ENCODE measurements at regions not wholly inside any gene's neighbourhood (a gene's known extent, or its start where the extent isn't known, plus 50 kb on each side); places are given as distances from the start of the nearest gene placed in this dataset.

DNA sequence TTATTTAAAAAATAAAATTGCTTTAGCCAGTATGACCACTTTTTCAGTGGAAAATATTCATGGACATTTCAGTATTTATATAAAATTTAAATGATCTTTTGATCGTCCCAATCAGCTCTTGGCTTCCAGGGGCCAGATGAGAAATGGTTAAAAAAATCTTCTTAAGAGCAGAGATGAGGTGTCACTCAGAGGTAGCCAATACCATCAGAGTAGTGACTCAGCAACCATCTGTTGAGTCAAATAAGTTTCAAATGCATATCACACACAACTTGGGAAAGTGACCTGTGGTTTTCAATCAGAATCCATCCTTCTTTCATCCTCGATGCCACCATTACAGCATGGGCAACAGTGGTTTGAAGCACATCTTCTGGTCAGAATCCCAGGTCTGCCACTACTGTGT, 958.8 kb upstream of the NR2F2 start:
- Histone ChIP-seq H3K4me1 (ENCODE audit: insufficient read depth, low read length, poor library complexity, severe bottlenecking) (no peaks in the 10 kb centered on the region), H3K79me2 (ENCODE audit: insufficient read depth, low read length) (no peaks in the 10 kb centered on the region), H4K20me1 (ENCODE audit: insufficient read depth, low read length, poor library complexity, severe bottlenecking) (no peaks in the 10 kb centered on the region), H3K27me3 (ENCODE audit: insufficient read depth, low read length, poor library complexity, severe bottlenecking) (no peaks in the 10 kb centered on the region), H3K36me3 (ENCODE audit: insufficient read depth, low read length) (no peaks in the 10 kb centered on the region), H3F3A (ENCODE audit: low read depth) (no peaks in the 10 kb centered on the region), H2AFZ (ENCODE audit: low read length) (no peak overlapping the region), H3K4me3 (ENCODE audit: low read length, poor library complexity, severe bottlenecking) (no peak overlapping the region), H3K9ac (ENCODE audit: low read depth, low read length, poor library complexity, severe bottlenecking) (no peak overlapping the region), H3K4me2 (ENCODE audit: low read depth, low read length, poor library complexity, severe bottlenecking) (no peak overlapping the region), H3K9me2 (replicated peaks; ENCODE audit: low read depth, low read length) (no peaks in the 10 kb centered on the region), H3K9me3 (ENCODE audit: insufficient read depth, low read depth, low read length) (no peaks in the 10 kb centered on the region)
- TF ChIP-seq, protein P1, sequence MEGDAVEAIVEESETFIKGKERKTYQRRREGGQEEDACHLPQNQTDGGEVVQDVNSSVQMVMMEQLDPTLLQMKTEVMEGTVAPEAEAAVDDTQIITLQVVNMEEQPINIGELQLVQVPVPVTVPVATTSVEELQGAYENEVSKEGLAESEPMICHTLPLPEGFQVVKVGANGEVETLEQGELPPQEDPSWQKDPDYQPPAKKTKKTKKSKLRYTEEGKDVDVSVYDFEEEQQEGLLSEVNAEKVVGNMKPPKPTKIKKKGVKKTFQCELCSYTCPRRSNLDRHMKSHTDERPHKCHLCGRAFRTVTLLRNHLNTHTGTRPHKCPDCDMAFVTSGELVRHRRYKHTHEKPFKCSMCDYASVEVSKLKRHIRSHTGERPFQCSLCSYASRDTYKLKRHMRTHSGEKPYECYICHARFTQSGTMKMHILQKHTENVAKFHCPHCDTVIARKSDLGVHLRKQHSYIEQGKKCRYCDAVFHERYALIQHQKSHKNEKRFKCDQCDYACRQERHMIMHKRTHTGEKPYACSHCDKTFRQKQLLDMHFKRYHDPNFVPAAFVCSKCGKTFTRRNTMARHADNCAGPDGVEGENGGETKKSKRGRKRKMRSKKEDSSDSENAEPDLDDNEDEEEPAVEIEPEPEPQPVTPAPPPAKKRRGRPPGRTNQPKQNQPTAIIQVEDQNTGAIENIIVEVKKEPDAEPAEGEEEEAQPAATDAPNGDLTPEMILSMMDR (conservative IDR thresholded peaks at IDR 0.05; ENCODE audit: low read length): no peak
- no peak for TF ChIP-seq EZH2phosphoT487 (IDR thresholded peaks at IDR 0.05; ENCODE audit: borderline replicate concordance)

DNA sequence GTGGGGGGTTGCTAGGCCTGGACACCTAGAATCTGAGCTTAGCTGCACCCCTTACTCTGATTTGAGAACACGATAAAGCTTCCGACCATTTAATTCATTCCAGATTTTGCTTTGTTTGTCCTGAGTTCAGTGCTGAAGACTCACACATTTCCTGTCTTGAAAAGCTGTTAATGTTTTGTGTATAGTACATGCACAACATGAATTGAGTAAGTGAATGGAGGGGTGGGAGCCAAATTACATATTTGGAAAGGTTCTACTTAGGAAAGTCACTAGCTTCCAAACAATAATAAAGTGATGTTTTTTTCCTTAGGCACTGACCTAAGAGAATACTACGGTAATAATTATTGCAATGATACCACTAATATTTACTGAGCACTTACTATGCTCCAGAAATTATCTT, 955.2 kb upstream of the NR2F2 start:
- H2AFZ ChIP-seq (ENCODE audit: low read length): no peak overlapping the region
- no peak overlapping the region for H3K4me2 ChIP-seq (ENCODE audit: low read depth, low read length, poor library complexity, severe bottlenecking)
- no peaks in the 10 kb centered on the region for H4K20me1 ChIP-seq (ENCODE audit: insufficient read depth, low read length, poor library complexity, severe bottlenecking)
- TF ChIP-seq EZH2phosphoT487 (IDR thresholded peaks at IDR 0.05; ENCODE audit: borderline replicate concordance): no peak
- TF ChIP-seq, protein P1 (conservative IDR thresholded peaks at IDR 0.05; ENCODE audit: low read length): no peak
- H3K36me3 ChIP-seq (ENCODE audit: insufficient read depth, low read length): no peaks in the 10 kb centered on the region
- H3K4me1 ChIP-seq (ENCODE audit: insufficient read depth, low read length, poor library complexity, severe bottlenecking): no peaks in the 10 kb centered on the region
- no peaks in the 10 kb centered on the region for H3K9me2 ChIP-seq (replicated peaks; ENCODE audit: low read depth, low read length)
- no peak overlapping the region for H3K4me3 ChIP-seq (ENCODE audit: low read length, poor library complexity, severe bottlenecking)
- H3F3A ChIP-seq (ENCODE audit: low read depth): no peaks in the 10 kb centered on the region
- no peaks in the 10 kb centered on the region for H3K79me2 ChIP-seq (ENCODE audit: insufficient read depth, low read length)
- no peak overlapping the region for H3K9ac ChIP-seq (ENCODE audit: low read depth, low read length, poor library complexity, severe bottlenecking)
- no peaks in the 10 kb centered on the region for H3K9me3 ChIP-seq (ENCODE audit: insufficient read depth, low read depth, low read length)
- H3K27me3 ChIP-seq (ENCODE audit: insufficient read depth, low read length, poor library complexity, severe bottlenecking): no peaks in the 10 kb centered on the region

DNA sequence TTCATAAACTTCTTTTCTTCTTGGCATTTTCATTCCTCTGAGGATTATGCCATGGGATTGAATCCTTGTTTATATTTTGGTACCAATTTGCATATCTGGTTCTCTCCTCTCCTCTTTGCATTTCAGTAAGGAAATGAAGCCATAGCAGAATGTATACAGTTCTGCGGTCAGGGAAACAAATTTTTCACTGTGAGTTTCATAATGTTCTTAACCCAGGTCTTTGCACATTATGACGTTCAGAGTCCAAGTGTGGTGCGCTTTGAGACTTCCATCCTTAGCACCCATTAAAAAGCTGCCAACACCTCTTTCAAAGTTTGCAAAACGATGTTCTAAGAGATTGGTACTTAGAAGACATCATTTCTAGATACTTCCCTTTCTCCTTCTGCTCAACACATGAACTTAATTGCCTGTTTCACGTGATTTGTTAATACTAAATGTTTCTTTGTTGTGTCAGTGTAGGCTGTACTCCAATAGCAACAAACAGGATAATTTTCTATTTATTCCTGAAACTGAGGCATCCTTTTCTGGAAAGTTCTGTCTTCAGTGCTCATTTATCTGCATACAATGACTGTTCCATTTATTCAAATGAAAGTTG, 953.1 kb upstream of the NR2F2 start:
- Histone ChIP-seq H3K36me3 (ENCODE audit: insufficient read depth, low read length) (no peaks in the 10 kb centered on the region), H3K9ac (ENCODE audit: low read depth, low read length, poor library complexity, severe bottlenecking) (no peak overlapping the region)

More for the DNA sequence above, 953.1 kb upstream of the NR2F2 start:
- no peaks in the 10 kb centered on the region for H3K9me2 ChIP-seq (replicated peaks; ENCODE audit: low read depth, low read length)
- H3K79me2 ChIP-seq (ENCODE audit: insufficient read depth, low read length): no peaks in the 10 kb centered on the region
- H3K4me3 ChIP-seq (ENCODE audit: low read length, poor library complexity, severe bottlenecking): no peak overlapping the region
- H2AFZ ChIP-seq (ENCODE audit: low read length): no peak overlapping the region
- TF ChIP-seq, protein P1 (conservative IDR thresholded peaks at IDR 0.05; ENCODE audit: low read length): no peak
- TF ChIP-seq EZH2phosphoT487 (IDR thresholded peaks at IDR 0.05; ENCODE audit: borderline replicate concordance): no peak
- H3K27me3 ChIP-seq (ENCODE audit: insufficient read depth, low read length, poor library complexity, severe bottlenecking): no peaks in the 10 kb centered on the region
- H3K9me3 ChIP-seq (ENCODE audit: insufficient read depth, low read depth, low read length): no peaks in the 10 kb centered on the region
- no peak overlapping the region for H3K4me2 ChIP-seq (ENCODE audit: low read depth, low read length, poor library complexity, severe bottlenecking)
- H3K4me1 ChIP-seq (ENCODE audit: insufficient read depth, low read length, poor library complexity, severe bottlenecking): no peaks in the 10 kb centered on the region
- no peaks in the 10 kb centered on the region for H3F3A ChIP-seq (ENCODE audit: low read depth)
- H4K20me1 ChIP-seq (ENCODE audit: insufficient read depth, low read length, poor library complexity, severe bottlenecking): no peaks in the 10 kb centered on the region
